C4-2B (cell line): ENCODE measurements at regions not wholly inside any gene's neighbourhood (a gene's known extent, or its start where the extent isn't known, plus 50 kb on each side); places are given as distances from the start of the nearest gene placed in this dataset.

ENCODE experiments used
- ZFX ChIP-seq: fragments of 450-650 bp; IDR thresholded peaks from 2 replicates; pipeline ENCODE4 v1.6.1; 2017
- TF ChIP-seq, protein P1 (sequence below): fragments of 450-650 bp; conservative IDR thresholded peaks from 2 replicates; pipeline ENCODE4 v1.5.1; 2017; ENCODE audit warnings: mild to moderate bottlenecking

DNA sequence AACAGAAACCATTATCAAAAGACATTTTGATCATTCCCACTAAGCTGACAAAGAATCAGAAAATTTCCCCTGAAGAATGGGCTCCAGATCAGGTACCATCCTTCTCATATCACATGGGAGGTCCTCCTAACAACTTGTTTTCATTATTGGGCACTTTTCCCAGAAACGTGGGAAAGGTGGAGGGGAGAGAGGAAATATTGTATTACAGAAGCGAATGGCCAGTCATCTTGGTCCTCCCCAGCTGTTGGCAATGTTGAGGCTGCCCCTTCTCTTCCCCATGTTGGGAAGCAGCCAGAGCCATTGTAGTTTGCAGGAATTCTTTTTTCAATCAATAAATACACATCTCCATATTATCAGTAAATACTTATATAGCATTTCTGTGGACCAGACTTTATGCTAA, 126.2 kb upstream of the ZNF608 start:
- TF ChIP-seq, protein P1, sequence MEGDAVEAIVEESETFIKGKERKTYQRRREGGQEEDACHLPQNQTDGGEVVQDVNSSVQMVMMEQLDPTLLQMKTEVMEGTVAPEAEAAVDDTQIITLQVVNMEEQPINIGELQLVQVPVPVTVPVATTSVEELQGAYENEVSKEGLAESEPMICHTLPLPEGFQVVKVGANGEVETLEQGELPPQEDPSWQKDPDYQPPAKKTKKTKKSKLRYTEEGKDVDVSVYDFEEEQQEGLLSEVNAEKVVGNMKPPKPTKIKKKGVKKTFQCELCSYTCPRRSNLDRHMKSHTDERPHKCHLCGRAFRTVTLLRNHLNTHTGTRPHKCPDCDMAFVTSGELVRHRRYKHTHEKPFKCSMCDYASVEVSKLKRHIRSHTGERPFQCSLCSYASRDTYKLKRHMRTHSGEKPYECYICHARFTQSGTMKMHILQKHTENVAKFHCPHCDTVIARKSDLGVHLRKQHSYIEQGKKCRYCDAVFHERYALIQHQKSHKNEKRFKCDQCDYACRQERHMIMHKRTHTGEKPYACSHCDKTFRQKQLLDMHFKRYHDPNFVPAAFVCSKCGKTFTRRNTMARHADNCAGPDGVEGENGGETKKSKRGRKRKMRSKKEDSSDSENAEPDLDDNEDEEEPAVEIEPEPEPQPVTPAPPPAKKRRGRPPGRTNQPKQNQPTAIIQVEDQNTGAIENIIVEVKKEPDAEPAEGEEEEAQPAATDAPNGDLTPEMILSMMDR = no peak
- TF ChIP-seq ZFX = no peak
